OCI-LY7 (cell line): ENCODE measurements at regions not wholly inside any gene's neighbourhood (a gene's known extent, or its start where the extent isn't known, plus 50 kb on each side); places are given as distances from the start of the nearest gene placed in this dataset.

Source experiments
- BruUV-seq: library from RNA; stranded (reverse); fragments of 400-500 nt; replicated peaks from 2 replicates; lab custom pipeline; 2021; lab: Mats Ljungman, UMichigan
- CTCF ChIA-PET: fragments of 300-600 bp; sonication (Branson Sonifier 250); formaldehyde crosslinking; loops from one replicate; lab custom pipeline; 2022; ENCODE audit warnings: antibody characterized with exemption; ENCODE audit not compliant: unreplicated experiment; lab: Charles Lee
- POLR2A ChIA-PET: fragments of 300-600 bp; sonication (Branson Sonifier 250); formaldehyde crosslinking; loops from one replicate; lab custom pipeline; 2022; ENCODE audit warnings: antibody characterized with exemption; lab: Charles Lee
- DNase-seq: peaks from one replicate; pipeline ENCODE4 v3.0.0-alpha.2; 2015; ENCODE audit warnings: low spot score
- H2AFZ ChIP-seq: fragments of 200-600 bp; sonication (generic), shearing (Covaris generic); 2 replicates; pipeline ENCODE4 v1.6.1; 2014; ENCODE audit warnings: mild to moderate bottlenecking, antibody characterized with exemption, low read length, moderate library complexity
- H3K27ac ChIP-seq: fragments of 200-600 bp; sonication (generic); 2 replicates; pipeline ENCODE4 v1.5.1; 2014; ENCODE audit warnings: mixed run types, low read depth, mild to moderate bottlenecking, moderate library complexity, low read length, inconsistent platforms; ENCODE audit not compliant: poor library complexity, severe bottlenecking
- H3K36me3 ChIP-seq: fragments of 200-600 bp; sonication (generic); 2 replicates; pipeline ENCODE4 v1.6.1; 2014; ENCODE audit warnings: mild to moderate bottlenecking, antibody characterized with exemption, low read length, moderate library complexity, mixed read lengths; ENCODE audit not compliant: insufficient read depth
- H3K4me1 ChIP-seq: fragments of 200-600 bp; sonication (generic); 2 replicates; pipeline ENCODE4 v1.5.1; 2014; ENCODE audit warnings: mild to moderate bottlenecking, low read length; ENCODE audit not compliant: insufficient read depth, poor library complexity, severe bottlenecking
- H3K4me2 ChIP-seq: fragments of 200-600 bp; sonication (generic); 2 replicates; pipeline ENCODE4 v1.6.1; 2014; ENCODE audit warnings: mild to moderate bottlenecking, low read length
- H3K4me3 ChIP-seq: fragments of 200-600 bp; sonication (generic); 2 replicates; pipeline ENCODE4 v1.5.1; 2014; ENCODE audit warnings: mild to moderate bottlenecking, low read depth, low read length; ENCODE audit not compliant: poor library complexity, severe bottlenecking
- H3K79me2 ChIP-seq: fragments of 200-600 bp; sonication (generic); 2 replicates; pipeline ENCODE4 v1.6.1; 2016; ENCODE audit warnings: low read depth, mild to moderate bottlenecking, low read length, moderate library complexity, mixed read lengths; ENCODE audit not compliant: insufficient read depth
- H3K9me2 ChIP-seq: fragments of 200-600 bp; sonication (generic); 2 replicates; pipeline ENCODE4 v1.6.1; 2016; ENCODE audit warnings: mild to moderate bottlenecking, low read length, mixed read lengths; ENCODE audit not compliant: insufficient read depth
- H3K9me3 ChIP-seq: fragments of 200-600 bp; sonication (generic); 2 replicates; pipeline ENCODE4 v1.6.1; 2014; ENCODE audit warnings: mild to moderate bottlenecking, mixed run types, low read length, mixed read lengths
- H4K20me1 ChIP-seq: fragments of 200-600 bp; sonication (generic); 2 replicates; pipeline ENCODE4 v1.6.1; 2014; ENCODE audit warnings: mild to moderate bottlenecking, antibody characterized with exemption, low read length, moderate library complexity, mixed read lengths; ENCODE audit not compliant: insufficient read depth
- CTCF ChIP-seq: fragments of 200-600 bp; sonication (generic); conservative IDR thresholded peaks from 2 replicates; pipeline ENCODE4 v1.5.1; 2014; ENCODE audit warnings: mild to moderate bottlenecking, antibody characterized with exemption, low read length, moderate library complexity, mixed read lengths
- EZH2phosphoT487 ChIP-seq: fragments of 200-600 bp; sonication (generic); IDR thresholded peaks from 2 replicates; pipeline ENCODE4 v1.6.1; 2018; ENCODE audit warnings: low read depth, borderline replicate concordance, mild to moderate bottlenecking, mixed run types, antibody characterized with exemption, low read length, moderate library complexity, mixed read lengths
- intact Hi-C: fragments of 100-400 bp; cut with micrococcal nuclease; formaldehyde crosslinking; loops from one replicate; pipeline ENCODE4 v1.10.0; 2022; ENCODE audit not compliant: unreplicated experiment

GRCh38 chr3:144415492-144415891 lies 443.9 kb downstream of the DIPK2A start:
- BruUV-seq, result no TSS peak
- no peak for TF ChIP-seq EZH2phosphoT487
- no peak for TF ChIP-seq CTCF
- H3K9me2 ChIP-seq, result no peaks in the 10 kb centered on the region
- no peak for DNase-seq
- H3K4me2 ChIP-seq, result no peak overlapping the region
- intact Hi-C loops, result no loop called here
- H3K27ac ChIP-seq, result no peak overlapping the region
- H3K9me3 ChIP-seq, result no peaks in the 10 kb centered on the region
- H3K4me3 ChIP-seq, result no peak overlapping the region
- CTCF ChIA-PET, result no interaction called here
- no peaks in the 10 kb centered on the region for H3K79me2 ChIP-seq
- H3K4me1 ChIP-seq, result no peaks in the 10 kb centered on the region
- no peak overlapping the region for H2AFZ ChIP-seq
- POLR2A ChIA-PET, result interaction anchor here (0.8 kb wide), 1 partner anchor 137 kb away, joined by 4 read pairs; no protein-coding TSS in a partner anchor
- H4K20me1 ChIP-seq, result no peaks in the 10 kb centered on the region
- H3K36me3 ChIP-seq, result no peaks in the 10 kb centered on the region

GRCh38 chr3:144424606-144425005 lies 453.0 kb downstream of the DIPK2A start:
- POLR2A ChIA-PET, result no interaction called here
- Histone ChIP-seq H3K79me2 (no peaks in the 10 kb centered on the region), H2AFZ (no peak overlapping the region), H3K4me1 (no peaks in the 10 kb centered on the region), H3K27ac (no peak overlapping the region), H4K20me1 (no peaks in the 10 kb centered on the region), H3K9me3 (no peaks in the 10 kb centered on the region), H3K9me2 (no peaks in the 10 kb centered on the region), H3K36me3 (no peaks in the 10 kb centered on the region), H3K4me2 (no peak overlapping the region), H3K4me3 (no peak overlapping the region)
- no TSS peak for BruUV-seq
- no peak for TF ChIP-seq EZH2phosphoT487
- TF ChIP-seq CTCF, result no peak
- CTCF ChIA-PET, result no interaction called here
- DNase-seq, result no peak
- intact Hi-C loops, result no loop called here

GRCh38 chr3:144426366-144426765 lies 454.7 kb downstream of the DIPK2A start:
- intact Hi-C loops, result no loop called here
- no peak overlapping the region for H3K4me3 ChIP-seq
- no peak for DNase-seq
- no peaks in the 10 kb centered on the region for H4K20me1 ChIP-seq
- H3K9me3 ChIP-seq, result no peaks in the 10 kb centered on the region
- BruUV-seq, result no TSS peak
- no peaks in the 10 kb centered on the region for H3K79me2 ChIP-seq
- CTCF ChIA-PET, result no interaction called here
- TF ChIP-seq EZH2phosphoT487 (no peak), CTCF (no peak)
- H3K4me2 ChIP-seq, result no peak overlapping the region
- H2AFZ ChIP-seq, result no peak overlapping the region
- H3K27ac ChIP-seq, result no peak overlapping the region
- no peaks in the 10 kb centered on the region for H3K4me1 ChIP-seq
- POLR2A ChIA-PET, result no interaction called here
- H3K36me3 ChIP-seq, result no peaks in the 10 kb centered on the region
- no peaks in the 10 kb centered on the region for H3K9me2 ChIP-seq
